ENCODE measurements at regions not wholly inside any gene's neighbourhood (a gene's known extent, or its start where the extent isn't known, plus 50 kb on each side); places are given as distances from the start of the nearest gene placed in this dataset.

DNA sequence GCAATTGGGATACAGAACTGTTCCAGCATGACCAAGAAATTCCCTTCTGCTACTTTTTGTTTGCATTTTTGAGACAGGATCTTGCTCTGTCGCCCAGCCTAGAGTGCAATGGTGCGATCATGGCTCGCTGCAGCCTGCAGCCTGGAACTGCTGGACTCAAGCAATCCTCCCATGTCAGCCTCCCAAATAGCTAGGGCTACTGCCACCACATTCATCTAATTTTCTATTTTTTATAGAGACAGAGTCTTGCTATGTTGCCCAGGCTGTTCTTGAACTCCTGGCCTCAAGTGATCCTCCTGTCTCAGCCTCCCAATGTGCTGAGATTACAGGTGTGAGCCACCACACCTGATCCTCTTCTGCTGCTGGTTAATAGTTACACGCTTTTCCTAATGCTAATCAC, 204.9 kb downstream of the SOX4 start:
- H3K4me1 ChIP-seq (ENCODE audit: insufficient read depth, low read length) = peaks cover 15% of the 10 kb centered on the region
- 0 out of 2 replicates have a peak, but pooled peaks cover 2% of the 10 kb centered on the region for H3K9me3 ChIP-seq (ENCODE audit: insufficient read depth, low read depth, low read length)
- peaks cover 17% of the 10 kb centered on the region for H3K36me3 ChIP-seq (ENCODE audit: insufficient read depth, low read length)
- H3K27ac ChIP-seq (ENCODE audit: low read depth, low read length) = no peak overlapping the region
- H3K9ac ChIP-seq (ENCODE audit: low read depth, low read length) = no peak overlapping the region
- H3K27me3 ChIP-seq (ENCODE audit: insufficient read depth, low read length) = no peaks in the 10 kb centered on the region
- no peak overlapping the region for H3K4me3 ChIP-seq (ENCODE audit: low read length)
- WGBS = 95% methylated on average over 4 of the region's 4 CpGs

- Histone ChIP-seq H3K27me3 (ENCODE audit: insufficient read depth, low read length) (no peaks in the 10 kb centered on the region), H3K9me3 (ENCODE audit: insufficient read depth, low read depth, low read length) (0 out of 2 replicates have a peak, but pooled peaks cover 2% of the 10 kb centered on the region), H3K4me1 (ENCODE audit: insufficient read depth, low read length) (peaks cover 15% of the 10 kb centered on the region), H3K36me3 (ENCODE audit: insufficient read depth, low read length) (peaks cover 8% of the 10 kb centered on the region; the same call in 1 of the 2 replicates), H3K9ac (ENCODE audit: low read depth, low read length) (no peak overlapping the region), H3K27ac (ENCODE audit: low read depth, low read length) (no peak overlapping the region), H3K4me3 (ENCODE audit: low read length) (no peak overlapping the region)
- WGBS = 98% methylated on average over 2 of the region's 2 CpGs
Observed at GRCh38 chr6:21800330-21800729, 206.8 kb downstream of the SOX4 start.

- WGBS = 69% methylated on average over 11 of the region's 11 CpGs
- Histone ChIP-seq H3K36me3 (ENCODE audit: insufficient read depth, low read length) (peaks cover 8% of the 10 kb centered on the region; the same call in 1 of the 2 replicates), H3K27ac (ENCODE audit: low read depth, low read length) (no peak overlapping the region), H3K9me3 (ENCODE audit: insufficient read depth, low read depth, low read length) (0 out of 2 replicates have a peak, but pooled peaks cover 2% of the 10 kb centered on the region), H3K27me3 (ENCODE audit: insufficient read depth, low read length) (no peaks in the 10 kb centered on the region), H3K4me1 (ENCODE audit: insufficient read depth, low read length) (peaks cover 15% of the 10 kb centered on the region), H3K4me3 (ENCODE audit: low read length) (no peak overlapping the region), H3K9ac (ENCODE audit: low read depth, low read length) (no peak overlapping the region)
Observed at GRCh38 chr6:21800948-21801438, 207.4 kb downstream of the SOX4 start.

DNA sequence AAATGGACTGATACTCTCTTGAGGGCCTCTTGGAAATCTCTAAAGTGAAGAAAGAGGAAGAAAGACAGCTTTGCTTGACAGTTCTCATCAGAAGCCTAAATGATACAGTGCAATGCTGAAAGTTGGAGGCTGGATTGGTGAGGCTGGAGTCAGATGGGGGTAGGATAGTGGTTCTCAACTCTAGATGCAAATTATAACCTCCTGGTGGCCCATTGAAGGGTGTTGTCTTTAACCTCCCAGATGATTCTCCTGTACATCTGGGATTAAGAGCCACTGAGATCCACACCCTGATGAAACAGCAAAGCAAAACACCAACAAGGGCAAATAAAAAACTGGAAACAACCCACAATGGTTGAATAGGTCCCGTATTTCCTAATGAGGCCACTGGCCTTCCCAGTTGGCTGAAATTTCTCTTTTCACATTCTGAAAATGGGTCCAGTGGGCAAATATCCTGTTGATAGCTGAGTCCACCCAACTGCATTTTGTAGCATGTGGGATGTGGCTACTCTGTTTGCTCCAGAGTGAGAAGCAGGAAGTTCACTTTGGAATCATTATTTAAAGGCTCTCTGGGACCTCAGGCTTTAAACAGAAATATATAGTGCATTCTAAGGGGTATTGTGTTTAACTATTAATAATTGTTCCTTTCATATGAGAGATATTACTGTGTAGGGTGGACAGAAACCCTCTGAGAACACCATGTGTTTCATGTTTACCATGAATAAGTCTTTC, 208.1 kb downstream of the SOX4 start:
- Histone ChIP-seq H3K27me3 (ENCODE audit: insufficient read depth, low read length) (no peaks in the 10 kb centered on the region), H3K4me3 (ENCODE audit: low read length) (no peak overlapping the region), H3K9ac (ENCODE audit: low read depth, low read length) (no peak overlapping the region), H3K36me3 (ENCODE audit: insufficient read depth, low read length) (peaks cover 8% of the 10 kb centered on the region; the same call in 1 of the 2 replicates), H3K4me1 (ENCODE audit: insufficient read depth, low read length) (peaks cover 15% of the 10 kb centered on the region), H3K27ac (ENCODE audit: low read depth, low read length) (no peak overlapping the region), H3K9me3 (ENCODE audit: insufficient read depth, low read depth, low read length) (0 out of 2 replicates have a peak, but pooled peaks cover 2% of the 10 kb centered on the region)
- 98% methylated on average over 1 of the region's 1 CpG for WGBS

GRCh38 chr6:21802175-21802822, 208.7 kb downstream of the SOX4 start:
- Histone ChIP-seq H3K4me1 (ENCODE audit: insufficient read depth, low read length) (peaks cover 15% of the 10 kb centered on the region), H3K27ac (ENCODE audit: low read depth, low read length) (no peak overlapping the region), H3K4me3 (ENCODE audit: low read length) (no peak overlapping the region), H3K27me3 (ENCODE audit: insufficient read depth, low read length) (no peaks in the 10 kb centered on the region), H3K9me3 (ENCODE audit: insufficient read depth, low read depth, low read length) (0 out of 2 replicates have a peak, but pooled peaks cover 2% of the 10 kb centered on the region), H3K9ac (ENCODE audit: low read depth, low read length) (no peak overlapping the region), H3K36me3 (ENCODE audit: insufficient read depth, low read length) (peaks cover 8% of the 10 kb centered on the region; the same call in 1 of the 2 replicates)
- WGBS = 93% methylated on average over 2 of the region's 2 CpGs

DNA sequence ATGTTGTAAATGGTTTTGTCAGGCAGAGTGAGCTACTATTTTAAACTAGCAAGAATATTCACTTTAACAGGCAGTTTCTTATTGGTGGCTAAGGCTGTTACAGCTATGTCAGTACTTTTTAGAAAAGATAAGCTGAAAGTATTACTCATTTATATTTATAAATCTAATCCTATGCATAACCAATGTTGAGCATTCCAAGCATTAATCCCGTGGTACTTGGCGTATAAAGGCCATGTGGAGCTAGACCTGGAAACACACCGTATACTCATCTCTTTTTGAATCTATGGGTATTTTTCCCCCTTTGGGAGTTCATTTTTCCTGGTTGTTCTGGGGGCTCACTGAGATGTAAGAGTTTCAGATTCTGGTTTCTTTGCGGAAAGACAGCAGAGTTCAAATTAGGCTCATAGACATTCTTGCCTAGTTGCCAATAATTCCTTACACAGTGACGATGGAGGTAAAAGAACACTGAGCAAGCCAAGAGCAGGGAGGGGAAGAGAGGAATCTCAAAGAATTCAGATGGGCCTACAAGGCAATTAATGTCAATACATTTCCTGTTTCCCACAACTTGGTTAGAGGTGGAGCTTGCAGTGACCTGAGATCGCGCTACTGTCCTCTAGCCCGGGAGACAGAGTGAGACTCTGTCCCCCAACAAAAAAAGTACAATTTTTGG, 211.5 kb downstream of the SOX4 start:
- H3K36me3 ChIP-seq (ENCODE audit: insufficient read depth, low read length) = peaks cover 21% of the 10 kb centered on the region; the same call in 1 of the 2 replicates
- 94% methylated on average over 8 of the region's 8 CpGs for WGBS
- H3K4me1 ChIP-seq (ENCODE audit: insufficient read depth, low read length) = peaks cover 24% of the 10 kb centered on the region
- H3K9me3 ChIP-seq (ENCODE audit: insufficient read depth, low read depth, low read length) = no peaks in the 10 kb centered on the region
- no peak overlapping the region for H3K9ac ChIP-seq (ENCODE audit: low read depth, low read length)
- no peak overlapping the region for H3K27ac ChIP-seq (ENCODE audit: low read depth, low read length)
- no peak overlapping the region for H3K4me3 ChIP-seq (ENCODE audit: low read length)
- no peaks in the 10 kb centered on the region for H3K27me3 ChIP-seq (ENCODE audit: insufficient read depth, low read length)

DNA sequence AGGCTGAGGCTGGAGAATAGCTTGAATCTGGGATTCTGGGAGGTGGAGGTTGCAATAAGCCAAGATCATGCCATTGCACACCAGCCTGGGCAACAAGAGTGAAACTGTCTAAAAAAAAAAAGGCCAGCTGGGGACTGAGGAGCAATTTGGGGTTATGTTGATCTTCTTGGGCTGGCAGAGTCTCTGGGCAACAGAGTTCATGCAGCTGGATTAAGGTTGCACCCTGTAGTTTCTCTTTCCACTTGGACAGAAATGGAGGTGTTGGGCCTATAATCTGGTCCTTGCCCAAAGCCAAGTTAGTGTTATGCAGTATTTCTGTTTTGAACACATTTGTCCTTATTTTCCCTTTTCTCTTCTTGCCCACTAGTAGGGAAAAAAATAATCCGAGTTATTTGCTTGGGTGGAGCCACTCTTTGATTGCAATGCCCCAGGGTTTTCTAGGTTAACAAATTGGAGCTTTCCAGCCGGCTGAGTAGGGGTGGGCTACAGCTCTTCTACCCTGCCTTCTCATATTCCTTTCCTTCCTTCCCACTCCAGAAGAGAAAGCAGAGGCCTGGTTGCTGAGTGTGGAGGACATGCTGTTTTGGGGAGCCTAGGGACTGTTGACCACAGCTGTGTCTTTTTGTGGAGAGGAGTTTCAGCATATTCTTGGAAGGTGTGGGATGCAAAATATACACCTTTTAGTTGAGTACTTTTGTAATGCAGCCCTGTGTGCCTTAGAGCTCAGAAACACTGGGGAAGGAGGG, 213.9 kb downstream of the SOX4 start:
- no peak overlapping the region for H3K4me3 ChIP-seq (ENCODE audit: low read length)
- peaks cover 18% of the 10 kb centered on the region; the same call in 1 of the 2 replicates for H3K36me3 ChIP-seq (ENCODE audit: insufficient read depth, low read length)
- no peaks in the 10 kb centered on the region for H3K27me3 ChIP-seq (ENCODE audit: insufficient read depth, low read length)
- peaks cover 9% of the 10 kb centered on the region; the same call in 1 of the 2 replicates for H3K4me1 ChIP-seq (ENCODE audit: insufficient read depth, low read length)
- 60% methylated on average over 1 of the region's 2 CpGs for WGBS
- H3K27ac ChIP-seq (ENCODE audit: low read depth, low read length) = no peak overlapping the region
- H3K9ac ChIP-seq (ENCODE audit: low read depth, low read length) = no peak overlapping the region
- no peaks in the 10 kb centered on the region for H3K9me3 ChIP-seq (ENCODE audit: insufficient read depth, low read depth, low read length)

DNA sequence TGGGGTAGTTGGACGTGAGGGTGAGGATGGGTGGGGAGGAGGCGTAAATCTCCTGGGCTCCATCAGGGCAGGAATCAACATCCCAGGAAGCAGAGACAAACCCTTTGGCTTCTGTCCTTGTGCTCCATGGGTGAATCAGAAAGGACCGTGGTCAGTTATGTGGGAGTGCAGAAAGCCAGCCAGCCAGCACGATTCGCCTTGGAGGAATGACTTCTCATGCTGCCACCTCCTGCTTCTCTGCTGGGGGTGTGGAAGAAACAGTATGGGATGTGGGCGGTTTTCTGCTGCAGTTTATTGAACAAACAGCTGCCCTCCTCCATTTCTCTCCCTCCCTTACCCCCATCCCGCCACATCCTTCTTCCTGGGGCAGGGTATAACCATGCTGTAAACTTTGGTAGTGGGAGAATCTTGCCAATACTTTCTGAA, 214.5 kb downstream of the SOX4 start:
- 55% methylated on average over 5 of the region's 7 CpGs for WGBS
- Histone ChIP-seq H3K27me3 (ENCODE audit: insufficient read depth, low read length) (no peaks in the 10 kb centered on the region), H3K4me3 (ENCODE audit: low read length) (no peak overlapping the region), H3K4me1 (ENCODE audit: insufficient read depth, low read length) (peaks cover 9% of the 10 kb centered on the region; the same call in 1 of the 2 replicates), H3K27ac (ENCODE audit: low read depth, low read length) (no peak overlapping the region), H3K36me3 (ENCODE audit: insufficient read depth, low read length) (peaks cover 13% of the 10 kb centered on the region; the same call in 1 of the 2 replicates), H3K9me3 (ENCODE audit: insufficient read depth, low read depth, low read length) (no peaks in the 10 kb centered on the region), H3K9ac (ENCODE audit: low read depth, low read length) (no peak overlapping the region)

DNA sequence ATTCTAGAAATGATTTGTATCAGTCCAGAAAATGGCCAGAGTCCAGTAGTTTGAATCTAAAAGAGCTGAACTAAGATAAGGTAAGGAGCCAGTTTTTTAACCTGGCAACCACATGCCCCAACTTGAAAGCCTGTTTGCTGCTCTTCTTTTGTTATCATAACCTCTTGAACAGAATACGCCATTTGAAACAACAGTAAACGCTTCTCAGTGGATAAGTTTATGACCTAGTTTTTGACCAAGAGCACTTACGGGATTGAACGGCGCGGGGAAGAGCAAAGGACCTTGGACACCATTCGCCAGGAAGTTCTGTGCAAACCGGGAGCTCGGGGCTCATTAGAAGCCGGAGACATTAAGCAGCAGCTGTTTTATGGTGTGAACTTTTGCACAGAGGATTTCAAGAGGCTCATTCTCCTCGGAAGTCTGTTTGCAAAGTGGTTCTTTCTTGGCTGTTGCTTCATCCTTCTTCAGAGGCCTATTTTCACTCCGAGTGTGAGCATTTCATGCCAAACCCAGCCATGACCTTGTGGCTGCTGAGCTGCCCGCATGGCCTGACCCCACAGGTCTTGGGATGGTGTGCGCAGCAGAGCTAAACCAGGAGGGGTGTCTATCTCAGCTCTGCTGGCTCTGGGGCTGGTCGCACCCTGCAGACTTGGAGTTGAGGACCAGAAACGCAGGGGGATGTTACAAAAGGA, 215.1 kb downstream of the SOX4 start:
- no peak overlapping the region for H3K9ac ChIP-seq (ENCODE audit: low read depth, low read length)
- peaks cover 16% of the 10 kb centered on the region; the same call in 1 of the 2 replicates for H3K36me3 ChIP-seq (ENCODE audit: insufficient read depth, low read length)
- H3K27ac ChIP-seq (ENCODE audit: low read depth, low read length) = no peak overlapping the region; the same call in 1 of the 2 replicates
- no peaks in the 10 kb centered on the region for H3K27me3 ChIP-seq (ENCODE audit: insufficient read depth, low read length)
- no peak overlapping the region for H3K4me3 ChIP-seq (ENCODE audit: low read length)
- WGBS = 88% methylated on average over 16 of the region's 16 CpGs
- peaks cover 9% of the 10 kb centered on the region; the same call in 1 of the 2 replicates for H3K4me1 ChIP-seq (ENCODE audit: insufficient read depth, low read length)
- no peaks in the 10 kb centered on the region for H3K9me3 ChIP-seq (ENCODE audit: insufficient read depth, low read depth, low read length)

- no peaks in the 10 kb centered on the region for H3K27me3 ChIP-seq (ENCODE audit: insufficient read depth, low read length)
- no peak overlapping the region for H3K27ac ChIP-seq (ENCODE audit: low read depth, low read length)
- WGBS = 92% methylated on average over 4 of the region's 4 CpGs
- H3K9me3 ChIP-seq (ENCODE audit: insufficient read depth, low read depth, low read length) = no peaks in the 10 kb centered on the region
- peaks cover 9% of the 10 kb centered on the region for H3K4me1 ChIP-seq (ENCODE audit: insufficient read depth, low read length)
- H3K4me3 ChIP-seq (ENCODE audit: low read length) = no peak overlapping the region
- peaks cover 19% of the 10 kb centered on the region; the same call in 1 of the 2 replicates for H3K36me3 ChIP-seq (ENCODE audit: insufficient read depth, low read length)
- no peak overlapping the region for H3K9ac ChIP-seq (ENCODE audit: low read depth, low read length)
Observed at GRCh38 chr6:21811484-21811883, 217.9 kb downstream of the SOX4 start.
